ENCODE measurements at regions not wholly inside any gene's neighbourhood (a gene's known extent, or its start where the extent isn't known, plus 50 kb on each side); places are given as distances from the start of the nearest gene placed in this dataset.

GRCh38 chr2:34161549-34161948, 562.5 kb upstream of the FAM98A start:
- no peak overlapping the region for H2BK5ac ChIP-seq (ENCODE audit: low read depth, low read length)
- H3K4ac ChIP-seq (replicated peaks; ENCODE audit: insufficient read length, low read depth, low read length): no peak overlapping the region
- H2AK5ac ChIP-seq (ENCODE audit: low read depth, low read length): no peak overlapping the region
- H4K91ac ChIP-seq (replicated peaks; ENCODE audit: insufficient read length, low read length): no peak overlapping the region
- no peak overlapping the region for H2BK120ac ChIP-seq (replicated peaks; ENCODE audit: low read depth, low read length)
- no peak overlapping the region for H2BK12ac ChIP-seq (ENCODE audit: low read depth, low read length)
- no peak overlapping the region for H2BK20ac ChIP-seq (ENCODE audit: low read length)
- H2BK15ac ChIP-seq (ENCODE audit: low read length): no peak overlapping the region
- no peaks in the 10 kb centered on the region for H3K79me1 ChIP-seq (ENCODE audit: low read depth, low read length)
- ChIA-PET CTCF (ENCODE audit: partially characterized antibody) (interaction anchor here (0.6 to 1.0 kb wide), 3 partner anchors 16 to 425 kb away, joined by 3 read pairs; no protein-coding TSS in a partner anchor), POLR2A (ENCODE audit: partially characterized antibody) (no interaction called here)
- WGBS, 2 experiments (ENCODE audit: extremely low coverage in 1 of 2, insufficient coverage in 1 of 2, insufficient read length in 1 of 2, insufficient replicate concordance in 2 of 2, low coverage in 1 of 2, low lambda C conversion rate in 2 of 2, missing lambda C conversion rate in 1 of 2): 89% methylated on average over 3 of the region's 3 CpGs; no CpG with 5 or more reads in 1 of the 2 experiments
- H3K9me3 ChIP-seq (ENCODE audit: insufficient read depth in 2 of 2, low read depth in 1 of 2, low read length in 1 of 2): no peaks in the 10 kb centered on the region
- no peak overlapping the region for H3K18ac ChIP-seq (ENCODE audit: extremely low read depth, low read length)
- DNase-seq (ENCODE audit: low read depth in 1 of 2, low spot score in 2 of 2): no peak
- no peak overlapping the region for H2AFZ ChIP-seq (ENCODE audit: low read length)
- no peak overlapping the region for H3K4me3 ChIP-seq (ENCODE audit: extremely low read depth in 1 of 4, insufficient read depth in 2 of 4, low read depth in 3 of 4, low read length in 4 of 4)
- no peak for FAIRE-seq
- no peak overlapping the region for H3K23ac ChIP-seq (ENCODE audit: insufficient read length)
- no peak overlapping the region for H3K56ac ChIP-seq (replicated peaks; ENCODE audit: insufficient read length, low read depth, low read length)
- no peaks in the 10 kb centered on the region for H3K27me3 ChIP-seq (replicated peaks in 1 of 4; ENCODE audit: control insufficient read depth in 3 of 4, extremely low read depth in 1 of 4, insufficient read depth in 3 of 4, low read length in 3 of 4)
- H3K27ac ChIP-seq (ENCODE audit: low read depth, low read length): no peak overlapping the region
- no peak overlapping the region for H3K4me2 ChIP-seq (ENCODE audit: insufficient read depth in 1 of 2, low read depth in 2 of 2, low read length in 2 of 2)
- no peak overlapping the region for H4K5ac ChIP-seq (ENCODE audit: insufficient read length, low read depth, low read length)
- no peaks in the 10 kb centered on the region for H3K4me1 ChIP-seq (replicated peaks in 1 of 4; ENCODE audit: control insufficient read depth in 3 of 4, insufficient read depth in 4 of 4, low read length in 3 of 4)
- no peaks in the 10 kb centered on the region; the same call in 1 of the 2 replicates for H3K23me2 ChIP-seq (ENCODE audit: low read depth, low read length)
- no peak overlapping the region for H3K14ac ChIP-seq (ENCODE audit: insufficient read length)
- no peak for TF ChIP-seq CTCF (IDR thresholded peaks at IDR 0.05; ENCODE audit: control extremely low read depth in 1 of 3, insufficient read depth in 1 of 3, low read depth in 1 of 3, low read length in 3 of 3)
- no peak overlapping the region for H4K8ac ChIP-seq (ENCODE audit: extremely low read depth, insufficient read depth, low read length)
- H3K9ac ChIP-seq (replicated peaks in 1 of 4; ENCODE audit: extremely low read depth in 1 of 4, low read depth in 3 of 4, low read length in 3 of 4): no peak overlapping the region
- H3K79me2 ChIP-seq (ENCODE audit: control insufficient read depth in 1 of 2, insufficient read depth in 2 of 2, low read length in 2 of 2): no peaks in the 10 kb centered on the region
- no peaks in the 10 kb centered on the region for H3K36me3 ChIP-seq (ENCODE audit: control insufficient read depth in 2 of 4, insufficient read depth in 4 of 4, low read length in 3 of 4)
- no peaks in the 10 kb centered on the region for H4K20me1 ChIP-seq (replicated peaks in 1 of 2; ENCODE audit: control insufficient read depth in 1 of 2, insufficient read depth in 2 of 2, low read length in 2 of 2)

All from H1 (cell line).